NCI-H524 treated with DMSO at 0.1 percent for 48 hours (cell line): ENCODE measurements at regions not wholly inside any gene's neighbourhood (a gene's known extent, or its start where the extent isn't known, plus 50 kb on each side); places are given as distances from the start of the nearest gene placed in this dataset.

Source experiments
- DNase-seq: peaks from one replicate; lab custom pipeline; 2025; lab: John Stamatoyannopoulos, UW

DNA sequence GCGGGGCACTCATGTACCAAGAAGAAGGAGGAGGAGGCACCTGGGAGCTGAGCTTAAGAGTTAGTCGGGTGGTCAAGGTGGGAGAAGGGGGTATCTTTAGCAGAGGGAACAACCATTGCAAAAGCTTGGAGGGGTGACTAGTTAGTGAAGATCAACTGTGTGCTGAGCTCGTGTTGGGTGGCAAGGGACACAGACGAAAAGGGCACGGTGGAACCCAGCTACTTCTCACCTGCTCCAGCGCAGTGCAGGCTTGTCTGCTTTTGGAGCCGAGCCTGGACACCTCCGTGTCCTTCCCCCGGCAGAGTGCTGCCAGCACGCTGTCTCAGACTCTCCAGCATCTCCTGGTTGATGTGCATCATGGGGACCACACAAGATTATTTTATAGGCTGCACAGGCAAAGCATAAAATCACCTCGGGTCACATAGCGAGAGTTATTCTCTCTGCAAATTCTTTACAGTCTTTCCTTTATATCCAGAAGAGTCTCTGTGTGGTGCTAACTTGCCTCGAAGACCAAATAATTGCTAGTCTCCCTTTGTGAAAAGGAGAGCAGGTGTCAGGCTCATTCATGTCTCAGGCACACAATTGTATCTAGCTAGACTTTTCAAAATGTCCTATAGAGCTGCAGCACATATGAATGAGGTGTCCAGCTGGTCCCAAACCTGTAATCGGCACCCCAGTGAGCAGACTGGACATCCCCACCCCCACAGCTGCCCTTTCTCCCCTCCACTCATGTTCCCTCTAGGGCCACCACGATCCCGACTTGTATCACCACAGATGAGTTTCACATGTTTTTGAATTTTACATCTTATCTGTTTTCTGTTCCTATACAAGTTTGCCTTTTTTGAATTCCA, 123.4 kb downstream of the CEBPB start:
- DNase-seq = no peak

DNA sequence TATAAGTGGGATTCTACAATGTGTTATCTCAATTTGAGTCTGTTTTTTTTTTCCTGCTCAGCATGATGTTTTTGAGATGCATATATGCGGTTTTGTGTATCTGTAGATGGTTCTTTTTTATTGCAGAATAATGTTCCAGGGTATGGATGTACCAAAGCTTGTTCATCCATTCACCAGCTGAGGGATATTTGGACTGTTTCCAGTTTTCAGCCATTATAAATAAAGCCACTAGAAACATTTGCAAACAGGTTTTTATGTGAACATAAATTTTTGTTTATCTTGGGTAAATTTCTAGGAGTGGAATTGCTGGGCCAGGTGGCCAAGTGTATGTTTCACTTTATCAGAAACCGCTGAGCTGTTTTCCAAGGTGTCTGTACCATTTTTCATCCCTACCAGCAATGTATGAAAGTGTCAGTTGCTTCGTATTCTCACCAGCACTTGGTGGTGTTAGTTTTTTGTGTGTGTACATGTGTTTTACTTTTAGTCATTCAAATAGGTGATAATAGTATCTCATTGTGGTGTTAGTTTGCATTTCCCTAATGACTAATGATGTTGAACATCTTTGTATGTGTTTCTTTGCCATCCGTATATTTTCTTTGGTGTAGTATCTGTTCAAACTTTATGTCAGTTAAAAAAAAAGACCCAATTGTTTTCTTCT, 124.2 kb downstream of the CEBPB start:
- DNase-seq = no peak

- no peak for DNase-seq
These were observed 125.2 kb downstream of the CEBPB start for GRCh38 chr20:50315586-50316551.

GRCh38 chr20:50317116-50317515, 126.5 kb downstream of the CEBPB start:
- no peak for DNase-seq

DNA sequence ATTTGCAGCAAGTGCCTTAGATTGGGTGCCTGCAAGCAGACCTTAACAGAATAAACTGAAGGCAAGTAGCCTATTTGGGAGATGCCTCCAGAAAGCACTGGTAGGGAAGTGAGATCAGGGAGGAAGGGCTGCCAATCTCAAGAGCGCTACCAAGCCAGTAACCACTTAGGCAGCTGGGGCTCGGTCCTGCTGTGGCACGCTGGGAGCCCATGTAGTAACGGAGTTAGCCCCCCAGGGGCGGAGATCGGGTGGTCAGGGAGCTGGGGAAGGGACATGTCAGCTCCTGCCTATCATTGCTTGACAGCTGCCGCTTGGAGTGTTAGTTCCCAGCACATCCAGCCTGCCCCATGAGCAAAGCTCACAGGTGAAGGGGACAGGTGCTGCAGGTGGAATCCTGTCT, 127.0 kb downstream of the CEBPB start:
- DNase-seq = no peak

GRCh38 chr20:50318710-50319109, 128.1 kb downstream of the CEBPB start:
- DNase-seq = no peak

GRCh38 chr20:50320005-50320900, 129.6 kb downstream of the CEBPB start:
- DNase-seq = no peak

DNA sequence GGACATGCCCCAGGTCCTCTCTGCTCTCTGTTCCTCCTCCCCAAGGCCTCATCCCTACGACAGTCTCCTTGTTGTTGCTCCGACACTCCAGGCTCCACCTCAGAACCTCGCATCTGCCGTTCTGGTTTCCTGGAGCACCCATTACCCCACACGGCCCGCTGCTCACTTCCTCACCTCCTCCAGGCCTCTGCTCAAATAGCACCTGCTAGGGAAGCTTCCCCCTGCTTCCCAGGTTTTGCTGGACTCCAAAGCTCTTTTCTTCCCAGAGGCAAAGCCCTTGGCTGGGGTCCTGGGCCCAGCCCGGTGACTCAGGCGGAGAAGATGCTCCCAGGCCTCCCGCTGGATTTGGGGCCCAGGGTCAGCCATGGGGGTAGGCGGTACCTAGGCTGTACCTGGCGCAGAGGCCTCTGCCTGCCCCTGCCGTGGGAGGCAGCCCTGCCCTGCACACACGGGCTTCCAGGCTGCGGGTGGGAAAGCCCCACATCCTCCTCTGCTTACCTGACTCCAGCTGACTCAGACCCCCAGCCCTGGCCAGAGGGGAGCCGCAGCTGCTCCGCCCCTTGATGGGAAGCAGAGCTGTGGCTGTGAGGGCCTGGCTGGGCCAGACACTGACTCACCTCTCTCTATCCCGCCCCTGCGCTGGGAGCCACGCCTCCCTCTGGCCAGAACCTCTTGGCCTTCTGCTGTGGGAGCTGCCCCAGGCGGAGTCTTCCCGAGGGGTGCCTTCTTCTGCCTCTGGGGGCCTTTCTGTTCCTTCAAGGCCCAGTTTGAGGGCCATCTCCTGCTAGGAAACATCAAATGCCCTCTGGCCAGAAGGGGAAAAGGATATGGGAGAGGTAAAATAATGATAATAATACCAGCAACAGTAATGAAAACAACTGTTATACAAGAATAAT, 130.5 kb downstream of the CEBPB start:
- no peak for DNase-seq

GRCh38 chr20:50321797-50322480, 131.3 kb downstream of the CEBPB start:
- no peak for DNase-seq

- DNase-seq = no peak
These were observed 132.1 kb downstream of the CEBPB start for GRCh38 chr20:50322703-50323131.

DNA sequence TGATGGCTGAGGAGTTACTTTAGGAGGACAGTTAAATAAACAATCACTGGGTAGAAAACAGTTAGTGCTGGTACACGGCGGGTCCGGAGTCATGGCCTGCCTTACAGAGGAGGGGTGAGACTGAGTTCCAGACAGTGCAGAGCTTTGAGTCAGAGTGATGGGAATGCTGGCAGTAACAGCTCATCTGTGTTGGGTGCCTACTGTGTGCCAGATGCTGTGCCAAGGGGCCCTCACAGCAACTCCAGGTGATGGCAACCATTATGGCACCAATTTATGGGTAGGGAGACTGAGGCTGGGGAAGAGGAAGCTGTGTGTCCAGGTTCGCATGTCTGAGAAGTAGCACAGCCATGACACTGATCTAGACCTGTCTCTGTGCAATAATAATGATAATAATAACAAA, 132.6 kb downstream of the CEBPB start:
- no peak for DNase-seq

- DNase-seq = no peak
These were observed 133.4 kb downstream of the CEBPB start for GRCh38 chr20:50323777-50324775.

DNA sequence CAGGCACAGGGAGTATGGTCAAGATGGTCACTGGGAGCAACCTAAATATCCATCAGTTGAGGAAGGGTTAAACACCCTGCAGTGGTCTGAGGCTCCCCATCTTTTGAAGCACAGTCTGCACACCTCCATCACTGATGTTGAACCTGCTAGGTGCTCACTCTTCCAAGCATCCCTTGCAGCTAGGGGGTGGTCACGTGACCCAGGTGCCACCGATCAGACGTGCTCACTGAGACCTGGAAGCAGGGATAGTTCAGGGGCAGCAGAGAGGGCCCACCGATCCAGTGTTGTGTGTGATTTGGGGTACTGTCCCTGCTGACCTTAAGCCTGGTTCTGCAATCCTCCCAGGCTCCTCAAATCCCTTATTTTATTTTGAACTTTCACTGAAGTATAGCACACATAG, 134.6 kb downstream of the CEBPB start:
- DNase-seq = no peak

- no peak for DNase-seq
These were observed 135.0 kb downstream of the CEBPB start for GRCh38 chr20:50325651-50326050.

DNA sequence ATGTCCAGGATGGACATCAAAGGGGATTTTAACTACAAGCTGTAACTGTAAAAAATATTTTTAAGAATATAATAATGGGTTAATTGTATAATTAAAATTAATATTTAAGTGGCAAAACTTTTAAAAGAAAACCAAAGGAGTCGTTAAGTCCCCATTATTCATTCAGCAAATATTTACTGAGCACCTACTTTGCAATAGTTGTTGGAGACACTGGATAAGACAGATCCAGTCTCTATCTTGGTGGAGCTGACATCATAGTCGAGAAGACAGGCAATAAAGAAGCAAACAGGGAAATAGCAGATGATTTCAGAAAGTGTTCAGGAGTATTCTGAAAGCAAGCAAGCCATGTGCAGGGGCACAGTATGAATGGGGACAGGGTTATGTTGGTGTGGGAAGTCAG, 137.0 kb downstream of the CEBPB start:
- DNase-seq = no peak

- DNase-seq = no peak
These were observed 137.8 kb downstream of the CEBPB start for GRCh38 chr20:50328222-50328979.
